Tibial artery (tissue), 4 donors: ENCODE measurements at regions not wholly inside any gene's neighbourhood (a gene's known extent, or its start where the extent isn't known, plus 50 kb on each side); places are given as distances from the start of the nearest gene placed in this dataset.

ENCODE experiments used
- DNase-seq, 2 donors: peaks; one replicate each; pipeline ENCODE4 v3.0.0-alpha.2; 2019
- H3K27ac ChIP-seq, 2 donors: fragments of 200-600 bp; sonication (generic) in 1 of 2; 1 replicate in 1 of 2; 2 replicates in 1 of 2; pipeline ENCODE4 v1.5.1; 2018 to 2019; ENCODE audit warnings: mild to moderate bottlenecking in 1 of 2
- H3K27me3 ChIP-seq, 2 donors: fragments of 200-600 bp; sonication (generic) in 1 of 2; one replicate each; pipeline versions ENCODE4 v1.5.1 to v1.6.0; 2016 to 2019
- H3K36me3 ChIP-seq, 3 donors: fragments of 200-600 bp; sonication (generic) in 2 of 3; one replicate each; pipeline ENCODE4 v1.5.1; 2016 to 2019; ENCODE audit warnings: mild to moderate bottlenecking in 2 of 3
- H3K4me1 ChIP-seq, 4 donors: fragments of 200-600 bp; sonication (generic) in 2 of 4; 1 replicate in 3 of 4; 2 replicates in 1 of 4; pipeline ENCODE4 v1.5.1; 2016 to 2019
- H3K4me3 ChIP-seq, 2 donors: fragments of 200-600 bp; sonication (generic) in 1 of 2; 1 replicate in 1 of 2; 2 replicates in 1 of 2; pipeline ENCODE4 v1.5.1; 2018 to 2019; ENCODE audit warnings: mild to moderate bottlenecking in 2 of 2
- H3K9me3 ChIP-seq, 3 donors: fragments of 200-600 bp; sonication (generic) in 1 of 3; one replicate each; pipeline ENCODE4 v1.5.1; 2016 to 2019
- intact Hi-C: fragments of 100-400 bp; cut with DNase I; formaldehyde crosslinking; loops from one replicate; pipeline ENCODE4 v1.15.0; 2023; ENCODE audit warnings: low total_unique reads
- TF ChIP-seq, protein P1 (sequence below), 2 experiments: fragments of 200-600 bp in 1 of 2; fragments of 450-650 bp in 1 of 2; IDR thresholded peaks; one replicate each; pipeline ENCODE4 v1.5.1; 2017 to 2019; ENCODE audit warnings: antibody characterized with exemption in 2 of 2, mild to moderate bottlenecking in 1 of 2, moderate library complexity in 1 of 2

DNA sequence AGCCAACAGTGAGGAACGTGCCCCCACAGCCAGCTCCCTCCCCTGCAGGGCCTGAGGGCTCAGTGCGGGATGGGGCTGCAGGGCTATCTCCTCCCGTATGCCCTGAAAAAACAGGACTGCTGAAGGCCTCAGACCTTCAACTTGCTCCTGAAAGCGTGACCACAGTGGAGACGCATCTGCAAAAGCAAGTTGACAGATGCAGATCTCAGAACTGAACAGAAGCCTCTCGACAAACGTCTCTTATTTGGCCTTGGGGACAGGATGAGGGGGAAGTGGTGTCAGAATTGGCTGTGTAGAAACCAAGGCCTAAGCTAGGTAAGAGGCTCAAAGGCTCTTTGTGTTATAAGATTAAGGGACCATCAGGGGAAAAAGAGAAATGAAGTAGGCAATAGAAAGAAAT lies 120.7 kb upstream of the SLC22A23 start:
- no peak overlapping the region for H3K4me3 ChIP-seq
- no peaks in the 10 kb centered on the region for H3K9me3 ChIP-seq
- H3K27me3 ChIP-seq: no peaks in the 10 kb centered on the region
- TF ChIP-seq, protein P1, sequence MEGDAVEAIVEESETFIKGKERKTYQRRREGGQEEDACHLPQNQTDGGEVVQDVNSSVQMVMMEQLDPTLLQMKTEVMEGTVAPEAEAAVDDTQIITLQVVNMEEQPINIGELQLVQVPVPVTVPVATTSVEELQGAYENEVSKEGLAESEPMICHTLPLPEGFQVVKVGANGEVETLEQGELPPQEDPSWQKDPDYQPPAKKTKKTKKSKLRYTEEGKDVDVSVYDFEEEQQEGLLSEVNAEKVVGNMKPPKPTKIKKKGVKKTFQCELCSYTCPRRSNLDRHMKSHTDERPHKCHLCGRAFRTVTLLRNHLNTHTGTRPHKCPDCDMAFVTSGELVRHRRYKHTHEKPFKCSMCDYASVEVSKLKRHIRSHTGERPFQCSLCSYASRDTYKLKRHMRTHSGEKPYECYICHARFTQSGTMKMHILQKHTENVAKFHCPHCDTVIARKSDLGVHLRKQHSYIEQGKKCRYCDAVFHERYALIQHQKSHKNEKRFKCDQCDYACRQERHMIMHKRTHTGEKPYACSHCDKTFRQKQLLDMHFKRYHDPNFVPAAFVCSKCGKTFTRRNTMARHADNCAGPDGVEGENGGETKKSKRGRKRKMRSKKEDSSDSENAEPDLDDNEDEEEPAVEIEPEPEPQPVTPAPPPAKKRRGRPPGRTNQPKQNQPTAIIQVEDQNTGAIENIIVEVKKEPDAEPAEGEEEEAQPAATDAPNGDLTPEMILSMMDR (IDR thresholded peaks at IDR 0.05): no peak
- no peak overlapping the region for H3K27ac ChIP-seq
- H3K36me3 ChIP-seq: no peaks in the 10 kb centered on the region
- H3K4me1 ChIP-seq: peaks cover 0 to 3% (median under 1%) of the 10 kb centered on the region in 4 donors
- intact Hi-C loops: no loop called here
- DNase-seq: no peak

DNA sequence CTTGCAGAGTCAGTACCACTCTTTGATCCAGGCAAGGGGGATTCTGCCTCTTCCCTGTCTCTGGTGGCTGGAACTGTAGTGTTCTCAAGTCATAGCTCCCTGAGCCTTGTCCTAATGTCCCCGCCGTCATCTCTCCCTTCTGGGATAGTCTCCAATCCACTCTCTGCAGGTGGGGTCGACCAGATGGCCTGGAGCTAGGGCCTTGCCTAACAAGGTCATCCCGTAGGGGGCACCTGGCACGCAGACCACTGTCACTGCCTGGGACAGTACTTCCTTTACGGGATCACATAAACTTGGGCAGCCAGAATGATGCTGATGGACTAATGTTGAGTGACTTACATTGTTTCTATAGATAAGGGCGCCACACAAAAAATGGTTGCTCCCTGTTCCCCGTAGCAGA lies 118.9 kb upstream of the SLC22A23 start:
- peaks cover 0 to 21% (median 18%) of the 10 kb centered on the region in 4 donors for H3K4me1 ChIP-seq
- no peak overlapping the region for H3K4me3 ChIP-seq
- no peaks in the 10 kb centered on the region for H3K9me3 ChIP-seq
- no peaks in the 10 kb centered on the region for H3K27me3 ChIP-seq
- H3K27ac ChIP-seq: no peak overlapping the region
- TF ChIP-seq, protein P1 (IDR thresholded peaks at IDR 0.05): no peak
- DNase-seq: no peak
- H3K36me3 ChIP-seq: no peaks in the 10 kb centered on the region
- intact Hi-C loops: no loop called here

GRCh38 chr6:3575166-3575565 lies 118.3 kb upstream of the SLC22A23 start:
- H3K4me3 ChIP-seq: no peak overlapping the region
- no peak for DNase-seq
- H3K4me1 ChIP-seq: peaks cover 0 to 26% (median 23%) of the 10 kb centered on the region in 4 donors
- no peak overlapping the region for H3K27ac ChIP-seq
- TF ChIP-seq, protein P1 (IDR thresholded peaks at IDR 0.05): no peak
- H3K27me3 ChIP-seq: no peaks in the 10 kb centered on the region
- intact Hi-C loops: no loop called here
- no peaks in the 10 kb centered on the region for H3K36me3 ChIP-seq
- H3K9me3 ChIP-seq: no peaks in the 10 kb centered on the region

GRCh38 chr6:3573670-3574069 lies 116.8 kb upstream of the SLC22A23 start:
- Histone ChIP-seq H3K4me1 (peaks cover 0 to 41% (median 26%) of the 10 kb centered on the region in 4 donors), H3K27me3 (no peaks in the 10 kb centered on the region), H3K36me3 (no peaks in the 10 kb centered on the region), H3K9me3 (no peaks in the 10 kb centered on the region), H3K27ac (no peak overlapping the region), H3K4me3 (no peak overlapping the region)
- DNase-seq: no peak
- intact Hi-C loops: no loop called here
- TF ChIP-seq, protein P1 (IDR thresholded peaks at IDR 0.05): no peak

DNA sequence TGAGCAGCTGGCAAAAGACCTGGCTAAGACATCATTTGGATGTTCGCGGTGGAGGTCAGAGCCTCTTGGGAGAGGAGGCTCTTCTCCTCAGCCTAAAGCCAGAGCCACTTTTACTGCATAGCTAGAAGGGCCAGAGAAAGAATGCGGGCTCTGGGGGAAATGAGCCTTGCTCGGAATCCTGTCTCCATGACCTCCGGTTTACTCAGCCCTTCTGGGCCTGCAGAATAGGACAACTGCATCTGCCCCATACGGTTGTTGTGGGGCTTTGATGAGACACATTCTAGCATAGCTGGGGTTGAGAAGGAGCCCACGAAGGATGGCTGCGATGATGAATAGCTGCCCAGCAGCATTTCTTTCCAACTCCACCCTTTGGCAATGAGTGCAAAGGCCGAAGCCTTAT lies 115.0 kb upstream of the SLC22A23 start:
- no peaks in the 10 kb centered on the region for H3K36me3 ChIP-seq
- TF ChIP-seq, protein P1 (IDR thresholded peaks at IDR 0.05): no peak
- peaks cover 0 to 46% (median 26%) of the 10 kb centered on the region in 4 donors for H3K4me1 ChIP-seq
- DNase-seq: no peak
- peak overlapping the region; percentile 72 to 73 for H3K27ac ChIP-seq
- no peaks in the 10 kb centered on the region for H3K9me3 ChIP-seq
- no peaks in the 10 kb centered on the region for H3K27me3 ChIP-seq
- no peak overlapping the region for H3K4me3 ChIP-seq
- intact Hi-C loops: no loop called here

DNA sequence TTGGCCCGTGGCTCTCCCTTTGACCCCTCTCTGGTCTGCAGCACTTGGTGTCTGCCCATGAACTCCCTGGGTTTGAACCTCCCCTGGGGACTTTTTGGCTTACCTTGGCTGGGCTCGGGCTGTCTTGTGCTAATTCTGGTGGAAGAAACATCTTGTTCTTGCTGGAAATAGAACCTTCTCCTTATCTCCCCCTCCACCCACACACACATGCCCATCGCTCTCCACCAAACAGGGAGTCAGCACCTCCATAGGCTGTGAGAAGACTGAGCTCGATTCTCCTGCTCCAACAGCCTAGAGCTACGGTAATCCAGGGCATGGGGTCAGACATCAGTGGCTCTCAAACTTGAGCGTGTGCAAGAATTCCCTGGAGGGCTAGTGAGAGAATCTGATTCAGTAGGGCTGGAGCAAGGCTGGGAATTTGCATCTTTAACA lies 114.4 kb upstream of the SLC22A23 start:
- H3K36me3 ChIP-seq: no peaks in the 10 kb centered on the region
- intact Hi-C loops: no loop called here
- peak overlapping the region; percentile 72 to 73 for H3K27ac ChIP-seq
- TF ChIP-seq, protein P1 (IDR thresholded peaks at IDR 0.05): no peak
- H3K27me3 ChIP-seq: no peaks in the 10 kb centered on the region
- H3K4me1 ChIP-seq: peaks cover 0 to 46% (median 26%) of the 10 kb centered on the region in 4 donors
- DNase-seq: peak; percentile 54 to 89
- no peak overlapping the region for H3K4me3 ChIP-seq
- H3K9me3 ChIP-seq: no peaks in the 10 kb centered on the region
